AML-193 (cell line): ENCODE measurements at regions not wholly inside any gene's neighbourhood (a gene's known extent, or its start where the extent isn't known, plus 50 kb on each side); places are given as distances from the start of the nearest gene placed in this dataset.
A peak's percentile ranks its signal among the peaks of the same experiment; 100 is the strongest.

Experiments
- DNase-seq, 2 experiments: peaks; one replicate each; lab custom pipeline; 2025; lab: John Stamatoyannopoulos, UW

DNA sequence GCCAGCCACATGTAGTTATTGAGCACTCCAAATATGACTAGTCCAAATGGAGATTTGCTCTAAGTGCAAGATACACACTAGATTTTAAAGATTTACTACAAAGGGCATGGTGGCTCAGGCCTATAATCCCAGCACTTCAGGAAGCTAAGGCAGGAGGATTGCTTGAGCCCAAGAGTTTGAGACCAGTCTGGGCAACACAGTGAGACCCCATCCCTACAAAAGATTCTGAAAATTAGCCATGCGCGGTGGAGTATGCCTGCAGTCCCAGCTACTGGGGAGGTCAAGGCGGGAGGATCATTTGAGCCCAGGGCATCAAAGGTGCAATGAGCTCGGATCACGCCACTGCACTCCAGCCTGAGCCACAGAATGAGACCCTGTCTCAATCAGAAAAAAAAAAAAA lies 93.5 kb upstream of the HNRNPA3 start:
- DNase-seq: no peak

DNA sequence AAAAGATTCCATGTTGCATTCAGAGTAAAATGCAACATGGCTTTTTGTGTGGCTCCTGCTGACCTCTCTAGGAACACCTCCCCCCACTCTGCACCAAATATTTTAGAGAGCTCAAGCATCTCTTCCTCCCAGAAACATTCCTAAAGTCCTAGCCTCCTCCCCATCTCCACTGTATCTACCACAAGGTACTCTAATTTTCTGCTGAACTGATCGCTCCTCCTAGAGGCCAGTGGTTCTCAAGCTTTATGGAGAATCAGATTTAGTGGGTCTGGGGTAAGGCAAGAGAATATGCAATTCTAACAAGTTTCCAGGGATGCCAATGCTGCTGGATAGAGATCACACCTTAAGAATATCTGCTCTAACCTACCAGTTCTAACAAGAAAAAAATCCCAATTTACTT lies 89.5 kb upstream of the HNRNPA3 start:
- no peak for DNase-seq

DNA sequence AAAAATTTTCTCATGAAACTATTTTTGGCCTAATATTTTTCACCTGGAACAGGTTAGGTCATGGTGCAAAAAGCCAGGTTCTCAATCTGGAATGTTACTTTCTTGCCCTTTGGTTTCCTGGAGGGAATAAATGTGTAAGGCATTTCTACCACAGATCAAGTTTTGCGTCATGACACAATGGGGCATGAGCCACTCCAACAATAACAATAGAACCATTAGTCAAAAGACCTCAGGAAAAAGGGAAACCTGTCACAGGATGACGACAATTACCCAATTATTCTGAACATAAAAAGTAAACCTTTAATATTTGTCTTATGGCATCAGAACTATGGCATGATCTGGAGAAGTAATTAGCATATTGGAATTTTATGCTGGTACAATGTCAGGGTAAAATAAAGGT lies 88.2 kb upstream of the HNRNPA3 start:
- DNase-seq: no peak

DNA sequence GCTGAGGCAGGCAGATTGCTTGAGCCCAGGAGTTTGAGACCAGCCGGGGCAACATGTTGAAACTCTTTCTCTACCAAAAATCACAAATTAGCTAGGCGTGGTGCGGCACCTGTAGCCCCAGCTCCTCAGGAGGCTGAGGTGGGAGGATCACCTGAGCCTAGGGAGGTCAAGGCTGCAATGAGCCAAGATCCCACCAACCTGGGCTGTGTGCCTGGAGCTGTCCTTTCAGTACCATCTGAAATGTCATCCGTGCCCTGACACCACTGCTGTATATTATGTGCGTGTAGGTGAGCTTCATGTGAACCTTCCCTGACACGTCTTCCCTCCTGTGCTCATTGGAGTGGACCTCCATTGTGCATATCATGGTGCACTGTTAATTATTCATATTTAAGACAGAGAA lies 84.8 kb upstream of the HNRNPA3 start:
- DNase-seq: no peak

DNA sequence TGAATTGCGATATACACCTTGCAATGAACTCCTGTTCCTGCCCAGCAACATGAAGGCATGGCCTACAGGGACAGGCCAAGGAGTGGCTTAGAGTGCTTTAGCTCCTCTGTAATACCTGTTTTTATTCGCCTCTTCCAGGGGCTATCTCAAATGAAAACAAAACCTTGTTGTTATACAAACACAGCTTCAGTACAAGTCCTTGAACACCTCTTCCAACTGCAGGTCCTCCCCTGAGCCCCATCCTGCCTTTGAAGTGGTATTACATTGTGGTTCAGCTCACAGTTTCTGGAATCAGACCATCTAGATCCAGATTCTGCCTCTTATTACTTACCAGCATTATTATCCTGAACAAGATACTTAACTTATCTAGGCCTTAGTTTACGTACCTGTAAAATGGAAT lies 83.0 kb upstream of the HNRNPA3 start:
- no peak for DNase-seq

DNA sequence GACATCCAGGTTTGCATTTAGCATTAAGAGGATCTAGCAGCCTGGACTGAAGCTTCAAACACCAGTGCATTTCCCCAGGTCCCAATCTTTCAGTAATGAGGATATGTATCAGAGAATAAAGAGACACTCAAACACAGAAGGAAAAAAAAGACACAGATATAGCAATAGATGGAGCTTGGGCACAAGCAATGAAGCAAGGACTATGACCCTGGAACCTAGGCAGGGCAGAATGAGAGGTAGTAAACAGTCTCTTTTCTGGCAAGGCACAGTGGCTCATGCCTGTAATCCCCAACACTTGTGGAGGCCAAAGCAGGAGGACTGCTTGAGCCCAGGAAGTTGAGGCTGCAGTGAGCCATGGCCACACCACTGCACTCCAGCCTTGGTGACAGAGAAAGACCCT lies 80.7 kb upstream of the HNRNPA3 start:
- DNase-seq: no peak

DNA sequence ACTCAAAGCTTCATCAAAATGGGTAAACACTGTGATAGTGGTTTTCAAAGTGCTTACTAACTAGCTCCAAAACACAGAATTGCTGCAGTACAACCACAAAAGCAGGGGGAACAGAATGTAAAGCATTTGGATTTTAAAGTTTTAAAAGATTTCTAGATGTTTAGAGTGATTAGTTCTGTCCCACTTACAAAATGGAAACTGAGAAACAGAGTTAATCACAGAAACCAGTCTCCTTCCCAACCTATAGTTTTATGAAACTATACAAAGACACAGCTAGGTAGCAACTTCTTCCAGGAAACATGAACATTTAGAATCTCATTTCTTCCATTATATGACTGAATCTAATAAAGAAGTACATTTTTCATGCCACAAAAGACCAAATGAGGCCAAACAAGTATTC lies 73.8 kb upstream of the HNRNPA3 start:
- no peak for DNase-seq

DNA sequence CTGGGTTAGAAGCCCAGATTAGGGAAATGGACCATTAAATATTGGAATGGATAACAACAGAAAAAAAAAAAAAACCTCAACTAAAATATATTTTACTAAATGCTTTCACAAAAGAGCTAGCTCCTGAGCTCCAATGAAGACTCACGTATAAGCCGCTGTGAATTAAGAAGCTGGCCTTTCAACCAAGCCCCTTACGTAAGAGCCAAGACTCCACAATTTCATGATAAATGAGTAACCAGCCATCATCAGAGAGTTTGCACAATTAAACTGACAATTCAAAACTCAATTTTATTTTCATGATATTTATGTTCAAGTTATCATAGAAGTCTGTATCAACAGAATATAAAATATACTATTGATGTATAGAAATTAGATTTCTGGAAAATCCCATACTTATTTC lies 70.7 kb upstream of the HNRNPA3 start:
- no peak for DNase-seq

DNA sequence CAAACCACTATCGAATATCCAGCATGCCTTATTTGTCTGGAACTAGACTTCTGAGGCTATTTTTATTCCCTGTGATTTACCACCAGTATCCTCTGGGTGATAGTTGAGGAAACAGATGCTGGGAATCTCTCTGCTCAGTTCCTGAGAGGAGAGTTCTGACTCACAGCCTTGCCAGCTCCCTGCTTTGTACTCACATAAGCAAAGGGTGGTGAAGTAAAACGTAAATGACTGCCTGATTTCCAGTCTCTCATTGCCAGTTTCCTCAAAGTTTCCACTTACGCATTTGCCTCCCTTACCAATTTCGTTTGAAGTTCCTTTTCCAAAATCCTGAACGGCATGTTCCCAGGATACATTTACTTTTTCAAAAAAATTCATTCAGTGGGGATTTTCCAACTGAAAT lies 69.2 kb upstream of the HNRNPA3 start:
- no peak for DNase-seq

DNA sequence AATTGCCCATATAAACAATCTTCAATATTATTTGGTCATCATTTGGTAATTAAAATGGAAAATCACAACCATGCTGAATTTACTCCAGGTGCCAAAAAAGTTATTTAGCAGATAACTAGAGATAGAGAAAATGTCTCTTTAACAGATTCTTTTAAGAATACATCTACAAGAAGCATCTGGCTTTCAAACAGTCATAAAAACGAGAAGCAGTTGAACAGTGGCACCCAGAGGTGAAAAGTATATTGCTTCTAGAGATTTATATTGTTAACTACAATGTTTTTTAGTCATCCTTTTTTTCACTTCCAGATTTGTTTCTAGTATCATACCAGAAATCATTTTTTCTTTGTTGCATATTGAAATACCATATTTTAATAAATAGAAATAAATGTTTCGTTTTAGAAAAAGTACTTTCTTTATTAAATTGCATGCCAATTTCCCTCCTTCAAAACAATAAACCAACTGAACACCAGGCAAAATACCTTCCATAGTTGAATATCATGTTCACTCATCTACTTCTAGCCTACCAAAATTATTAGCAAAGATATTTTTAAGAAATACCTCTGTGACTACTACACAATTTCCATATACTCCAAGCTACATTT lies 65.4 kb upstream of the HNRNPA3 start:
- peak; percentile 64 to 80 for DNase-seq

DNA sequence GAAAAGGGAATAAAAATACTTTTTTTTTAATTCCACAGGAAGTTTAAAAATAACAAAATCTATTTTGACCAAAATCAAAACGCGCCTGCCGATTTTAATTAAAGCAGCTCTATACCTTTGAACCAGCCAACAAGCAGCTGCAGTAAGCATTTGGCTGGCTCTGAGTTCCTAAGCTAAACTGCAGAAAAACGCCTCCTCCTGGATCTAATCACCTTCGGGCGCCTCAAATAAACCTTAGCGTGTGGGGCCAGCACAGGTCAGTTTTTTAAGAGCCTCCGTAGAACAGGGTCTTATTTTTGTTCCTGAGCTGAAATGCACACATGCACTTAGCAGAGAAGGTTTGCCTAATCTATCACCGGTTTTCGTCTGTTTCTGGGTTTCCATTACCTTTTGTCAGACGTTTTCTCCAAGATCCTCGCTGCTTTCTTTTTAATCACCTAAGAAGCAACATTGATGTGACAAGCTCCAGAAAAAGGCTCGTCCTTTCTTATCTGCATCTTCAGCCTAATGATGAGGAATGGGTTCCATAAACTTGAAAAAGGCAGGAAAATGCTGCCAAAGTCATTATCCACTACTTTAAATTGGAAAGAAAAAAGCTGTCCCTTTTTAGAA lies 64.7 kb upstream of the HNRNPA3 start:
- DNase-seq: no peak

DNA sequence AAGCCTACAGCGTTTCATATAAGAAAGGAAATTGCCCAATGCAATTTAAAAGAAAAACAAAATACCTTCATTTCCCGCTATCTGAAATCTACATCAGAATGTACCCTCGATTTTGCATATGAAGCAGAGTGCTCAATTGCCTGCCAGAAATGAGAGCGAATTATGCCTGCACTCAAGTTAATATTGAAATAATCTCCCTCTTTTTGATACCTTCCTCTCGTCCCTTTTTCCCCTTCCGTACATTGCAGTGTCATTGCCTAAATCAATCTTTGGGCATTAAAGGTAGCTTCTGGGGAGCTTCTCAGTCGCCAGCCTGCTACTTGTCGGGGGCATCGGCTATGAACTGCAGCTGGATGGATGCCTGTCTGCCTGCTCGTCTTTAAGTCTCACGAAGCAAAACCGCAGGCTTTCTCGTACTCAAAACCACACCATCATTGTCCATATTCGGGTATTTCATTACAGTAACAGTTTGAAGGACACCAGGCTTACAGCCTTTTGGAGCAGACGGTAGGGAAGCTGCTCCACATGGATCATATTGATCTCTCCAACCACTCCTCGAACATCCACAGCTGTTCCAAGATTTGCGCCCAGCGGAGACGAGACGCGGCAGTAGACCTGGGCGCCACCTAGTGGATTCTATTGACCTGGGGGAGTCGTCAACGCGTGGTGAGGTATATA lies 64.0 kb upstream of the HNRNPA3 start:
- DNase-seq: peak; percentile 71 to 76

DNA sequence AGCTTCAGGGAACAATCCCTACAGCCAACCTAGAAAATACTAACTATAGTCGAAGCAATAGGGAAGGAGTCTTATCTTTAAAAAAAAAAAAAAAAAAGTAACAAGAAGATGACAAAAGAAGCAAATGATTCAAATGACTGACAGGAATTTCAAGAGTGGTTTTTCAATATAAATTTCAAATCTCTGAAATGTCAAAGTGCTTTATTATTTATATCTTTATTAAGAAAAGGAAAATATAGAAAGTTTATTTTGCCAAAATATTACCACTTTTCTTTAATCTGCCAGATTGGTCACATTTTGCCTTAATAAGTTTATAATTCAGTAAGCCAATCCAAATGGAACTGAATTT lies 63.5 kb upstream of the HNRNPA3 start:
- no peak for DNase-seq

DNA sequence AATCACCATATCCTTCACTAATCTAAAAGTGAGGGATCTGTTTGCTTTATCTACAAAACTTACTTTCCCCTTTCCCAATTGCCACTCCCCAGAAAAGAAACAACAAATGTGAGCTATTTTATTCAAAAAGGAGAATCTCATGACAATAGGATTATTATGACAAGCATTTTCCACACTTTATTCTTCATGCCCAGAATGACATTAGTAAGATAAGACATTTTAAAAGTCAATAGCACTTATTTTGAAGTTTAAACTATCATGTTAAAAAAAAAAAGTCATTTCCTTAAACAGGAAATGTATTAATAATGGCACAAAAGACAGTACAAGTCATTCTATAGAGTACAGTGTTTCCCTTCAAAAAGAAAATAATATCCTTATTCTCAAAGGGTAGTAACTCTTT lies 58.8 kb upstream of the HNRNPA3 start:
- no peak for DNase-seq

DNA sequence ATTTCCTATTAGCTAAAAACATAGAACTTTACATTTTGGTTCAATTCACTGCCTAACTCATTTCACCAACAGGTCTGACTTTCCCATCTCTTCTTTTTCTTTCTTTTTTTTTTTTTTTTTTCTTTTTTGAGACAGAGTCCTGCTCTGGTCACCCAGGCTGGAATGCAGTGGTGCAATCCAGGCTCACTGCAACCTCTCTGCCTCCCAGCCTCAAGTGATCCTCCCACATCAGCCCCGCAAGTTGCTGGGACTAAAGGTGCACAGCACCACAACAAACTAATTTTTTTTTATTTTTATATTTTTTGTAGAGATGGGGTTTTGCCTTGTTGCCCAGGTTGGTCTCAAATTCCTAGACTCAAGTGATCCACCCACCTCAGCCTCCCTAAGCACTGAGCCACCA lies 57.8 kb upstream of the HNRNPA3 start:
- DNase-seq: no peak

DNA sequence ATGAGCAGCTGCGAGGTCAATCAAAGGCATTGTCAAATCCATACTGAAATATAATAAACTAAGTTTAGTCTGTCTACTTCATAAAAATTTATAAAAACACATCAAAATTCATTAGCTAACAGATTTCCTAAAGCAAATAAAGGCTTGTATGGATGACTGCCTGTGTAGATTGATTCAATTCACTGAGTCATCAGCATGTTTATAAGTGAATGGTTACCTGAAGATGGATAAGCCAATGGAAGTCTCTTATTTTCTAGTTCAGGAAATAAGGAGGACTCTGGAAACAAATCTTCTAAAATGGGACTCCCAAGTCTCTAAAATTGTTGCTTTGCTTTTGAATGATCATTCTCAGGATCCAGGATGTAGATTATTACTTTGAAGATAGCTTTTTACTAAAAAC lies 57.0 kb upstream of the HNRNPA3 start:
- DNase-seq: no peak

DNA sequence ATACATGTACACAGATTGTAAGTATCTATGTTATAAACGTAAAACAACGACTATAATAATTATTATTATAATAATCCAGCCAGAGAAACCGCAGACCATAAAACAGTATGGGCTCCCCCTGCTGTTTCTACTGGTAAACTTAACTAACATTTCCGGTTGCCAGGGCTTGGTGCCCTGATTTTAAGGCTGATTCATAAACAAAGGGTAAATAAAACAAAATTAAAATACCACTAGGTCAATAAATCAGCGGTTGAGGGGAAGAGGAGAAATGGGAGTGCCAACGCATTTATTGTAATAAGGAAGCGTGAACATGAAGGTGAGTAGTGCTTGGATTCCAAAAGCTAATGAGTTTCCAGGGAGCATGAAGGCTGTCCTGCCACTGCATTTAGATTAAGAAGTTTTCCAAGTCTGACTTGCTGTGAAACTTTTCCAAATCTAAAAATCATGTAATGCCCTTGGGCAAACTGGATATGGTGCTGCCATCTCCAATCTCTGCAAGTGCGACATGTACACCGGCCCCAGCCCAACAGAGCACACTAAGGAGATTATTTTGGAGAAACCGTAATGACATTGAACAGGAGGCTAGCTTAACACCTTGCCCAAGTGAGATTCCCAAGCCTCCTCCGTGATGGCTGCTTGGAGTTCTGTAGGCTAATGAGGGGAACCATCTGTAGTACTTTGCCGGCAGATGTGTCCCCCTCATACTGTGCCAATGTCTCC lies 50.7 kb upstream of the HNRNPA3 start:
- DNase-seq: peak; percentile 29 to 33
